Fibroblast of mammary gland (primary cell): ENCODE measurements at regions not wholly inside any gene's neighbourhood (a gene's known extent, or its start where the extent isn't known, plus 50 kb on each side); places are given as distances from the start of the nearest gene placed in this dataset.

ENCODE experiments used
- DNase-seq: peaks from one replicate; pipeline ENCODE4 v3.0.0-alpha.2; 2010; ENCODE audit warnings: low read depth
- H3K4me3 ChIP-seq: 2 replicates; pipeline ENCODE4 v1.5.1; 2011; ENCODE audit warnings: low read depth, mild to moderate bottlenecking, low read length, moderate library complexity; ENCODE audit not compliant: control insufficient read depth
- TF ChIP-seq, protein P1 (sequence below): conservative IDR thresholded peaks from 2 replicates; pipeline ENCODE4 v1.5.1; 2011; ENCODE audit warnings: low read depth, low read length, inconsistent platforms; ENCODE audit not compliant: control insufficient read depth, insufficient read depth

DNA sequence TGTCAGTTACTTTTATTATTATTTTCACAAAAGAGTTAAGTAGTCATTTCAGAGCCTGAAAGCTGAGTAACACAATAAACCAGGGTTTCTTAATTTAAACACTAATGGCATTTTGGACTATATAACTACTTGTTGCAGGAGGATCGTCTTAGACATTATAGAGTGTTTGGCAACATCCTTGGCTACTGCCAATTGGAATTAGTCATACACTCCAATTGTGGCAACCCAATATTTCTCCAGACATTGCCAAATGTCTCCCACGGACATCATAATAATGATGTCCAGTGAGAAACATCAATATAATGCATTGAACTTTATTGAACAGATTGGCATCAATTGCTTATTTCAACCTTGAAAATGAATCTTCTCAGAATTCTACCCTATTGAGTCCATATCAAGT is 441.9 kb upstream of the ADGRL4 start:
- TF ChIP-seq, protein P1, sequence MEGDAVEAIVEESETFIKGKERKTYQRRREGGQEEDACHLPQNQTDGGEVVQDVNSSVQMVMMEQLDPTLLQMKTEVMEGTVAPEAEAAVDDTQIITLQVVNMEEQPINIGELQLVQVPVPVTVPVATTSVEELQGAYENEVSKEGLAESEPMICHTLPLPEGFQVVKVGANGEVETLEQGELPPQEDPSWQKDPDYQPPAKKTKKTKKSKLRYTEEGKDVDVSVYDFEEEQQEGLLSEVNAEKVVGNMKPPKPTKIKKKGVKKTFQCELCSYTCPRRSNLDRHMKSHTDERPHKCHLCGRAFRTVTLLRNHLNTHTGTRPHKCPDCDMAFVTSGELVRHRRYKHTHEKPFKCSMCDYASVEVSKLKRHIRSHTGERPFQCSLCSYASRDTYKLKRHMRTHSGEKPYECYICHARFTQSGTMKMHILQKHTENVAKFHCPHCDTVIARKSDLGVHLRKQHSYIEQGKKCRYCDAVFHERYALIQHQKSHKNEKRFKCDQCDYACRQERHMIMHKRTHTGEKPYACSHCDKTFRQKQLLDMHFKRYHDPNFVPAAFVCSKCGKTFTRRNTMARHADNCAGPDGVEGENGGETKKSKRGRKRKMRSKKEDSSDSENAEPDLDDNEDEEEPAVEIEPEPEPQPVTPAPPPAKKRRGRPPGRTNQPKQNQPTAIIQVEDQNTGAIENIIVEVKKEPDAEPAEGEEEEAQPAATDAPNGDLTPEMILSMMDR = no peak
- peak; percentile 38 for DNase-seq
- no peak overlapping the region for H3K4me3 ChIP-seq

DNA sequence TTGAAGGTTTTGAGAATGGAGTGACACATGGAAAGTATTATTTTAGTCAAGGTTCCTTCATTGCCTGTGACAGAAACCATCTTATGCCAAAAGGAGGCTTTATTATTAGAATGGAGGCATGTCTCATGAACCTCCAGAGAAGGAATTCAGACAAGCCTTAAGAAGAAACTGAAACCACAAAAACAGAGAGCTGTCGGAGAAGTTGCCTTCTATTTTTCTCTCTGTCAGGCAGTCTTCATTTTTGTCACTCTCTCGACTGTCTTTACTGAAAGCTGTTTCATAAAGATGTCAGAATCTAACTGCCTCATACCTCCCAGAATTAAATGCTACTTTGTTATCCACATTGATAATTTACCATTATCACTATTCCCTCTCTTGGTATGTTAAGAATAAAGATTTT is 434.7 kb upstream of the ADGRL4 start:
- TF ChIP-seq, protein P1 = no peak
- no peak for DNase-seq
- H3K4me3 ChIP-seq = no peak overlapping the region

DNA sequence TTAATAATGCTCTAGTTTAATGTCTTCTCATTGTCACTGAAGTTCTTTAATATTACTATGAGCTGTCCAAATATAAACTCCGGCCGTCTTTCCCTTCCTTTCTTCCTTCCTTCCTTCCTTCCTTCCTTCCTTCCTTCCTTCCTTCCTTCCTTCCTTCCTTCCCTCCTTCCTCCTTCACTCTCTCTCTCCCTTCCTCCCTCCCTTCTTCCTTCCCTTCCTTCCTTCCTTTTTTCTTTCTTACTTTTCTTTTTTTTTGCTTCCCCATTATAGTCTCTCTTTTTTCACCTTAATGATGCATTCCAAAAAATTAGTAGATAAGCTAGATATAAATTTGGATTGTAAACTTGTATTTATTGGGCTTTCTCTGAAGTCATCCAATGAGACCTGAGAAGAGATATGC is 431.0 kb upstream of the ADGRL4 start:
- TF ChIP-seq, protein P1 = no peak
- no peak overlapping the region for H3K4me3 ChIP-seq
- DNase-seq = no peak

DNA sequence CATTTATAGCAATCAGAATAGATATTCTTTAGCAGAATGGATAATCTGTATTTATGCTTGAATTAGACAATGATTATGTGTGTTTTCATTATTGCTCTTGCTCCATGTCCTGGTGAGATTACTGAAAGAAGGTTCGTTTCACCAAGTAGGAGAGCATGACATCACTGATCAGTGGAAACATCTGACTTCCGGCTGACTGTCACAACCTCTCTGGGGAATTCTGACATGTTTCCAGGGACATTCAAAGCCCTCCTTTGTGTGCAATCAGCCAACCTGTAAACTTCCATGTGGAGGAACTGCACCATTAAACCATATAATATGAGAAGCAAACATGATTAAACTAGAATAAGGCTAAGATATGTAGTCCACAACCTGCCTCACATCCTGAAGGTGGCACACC is 424.8 kb upstream of the ADGRL4 start:
- no peak for DNase-seq
- H3K4me3 ChIP-seq = no peak overlapping the region
- TF ChIP-seq, protein P1 = no peak

DNA sequence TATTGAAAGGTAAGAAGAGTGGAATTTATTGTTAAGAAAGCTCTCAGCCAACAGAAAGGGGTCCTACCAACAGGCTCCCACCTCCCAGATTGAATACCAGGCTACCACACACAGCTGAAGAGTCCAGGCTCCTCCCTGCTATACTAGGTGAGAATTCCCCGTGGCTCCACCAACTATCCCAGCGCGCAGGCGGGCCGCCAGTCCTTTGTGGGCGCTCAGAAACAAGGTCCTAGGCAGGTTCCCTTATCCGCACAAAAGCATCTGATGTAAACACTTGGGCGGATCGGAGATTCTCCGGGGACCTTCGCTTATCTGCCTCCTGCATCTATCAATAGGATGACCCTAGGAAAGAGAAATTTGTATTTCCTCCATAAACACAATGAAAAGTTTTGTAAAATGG is 423.9 kb upstream of the ADGRL4 start:
- H3K4me3 ChIP-seq = no peak overlapping the region
- TF ChIP-seq, protein P1 = no peak
- no peak for DNase-seq

DNA sequence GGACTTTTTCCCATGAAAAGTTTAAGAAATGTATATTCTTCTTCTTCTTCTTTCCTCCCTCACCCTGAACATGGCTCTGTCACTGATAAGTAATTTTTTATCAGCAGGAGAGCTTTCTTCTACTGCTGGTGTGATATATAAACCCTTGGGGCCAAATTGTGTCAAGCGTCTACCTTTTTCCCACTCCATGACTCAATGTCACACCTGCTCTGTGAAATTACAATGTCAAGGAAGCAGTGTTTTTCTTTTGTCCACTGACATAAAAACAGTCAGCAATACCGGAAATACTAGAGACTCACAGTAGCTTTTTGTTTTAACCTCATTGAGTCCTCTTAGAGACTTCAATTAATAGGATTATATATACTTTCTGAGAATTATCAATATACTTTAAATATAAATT is 416.2 kb upstream of the ADGRL4 start:
- DNase-seq = no peak
- TF ChIP-seq, protein P1 = no peak

DNA sequence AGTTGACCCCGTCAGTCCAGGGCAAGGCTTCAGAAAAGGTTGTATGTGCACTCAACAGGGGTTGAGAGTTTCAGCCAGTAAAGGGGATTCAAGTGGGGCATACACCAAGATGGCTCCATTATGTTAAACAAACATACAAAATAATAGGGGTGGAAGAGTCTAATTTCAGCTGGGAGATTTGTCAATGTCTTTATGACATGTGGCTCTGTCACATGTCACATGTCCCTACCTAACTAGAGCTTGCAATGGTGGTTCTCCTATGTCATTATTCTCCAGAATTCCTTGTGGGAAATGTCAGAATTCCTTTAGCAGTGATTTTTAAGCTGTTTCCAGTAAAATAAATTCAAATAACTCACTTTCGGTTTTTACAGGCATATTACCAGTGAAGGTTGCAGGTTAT is 392.0 kb upstream of the ADGRL4 start:
- no peak for DNase-seq
- TF ChIP-seq, protein P1 = no peak
- H3K4me3 ChIP-seq = no peak overlapping the region

More for the DNA sequence above, 416.2 kb upstream of the ADGRL4 start:
- no peak overlapping the region for H3K4me3 ChIP-seq
